ENCODE measurements at regions not wholly inside any gene's neighbourhood (a gene's known extent, or its start where the extent isn't known, plus 50 kb on each side); places are given as distances from the start of the nearest gene placed in this dataset.

- no peak for DNase-seq
Observed at GRCh38 chr13:103178986-103179943, 113.0 kb upstream of the SLC10A2 start.

DNA sequence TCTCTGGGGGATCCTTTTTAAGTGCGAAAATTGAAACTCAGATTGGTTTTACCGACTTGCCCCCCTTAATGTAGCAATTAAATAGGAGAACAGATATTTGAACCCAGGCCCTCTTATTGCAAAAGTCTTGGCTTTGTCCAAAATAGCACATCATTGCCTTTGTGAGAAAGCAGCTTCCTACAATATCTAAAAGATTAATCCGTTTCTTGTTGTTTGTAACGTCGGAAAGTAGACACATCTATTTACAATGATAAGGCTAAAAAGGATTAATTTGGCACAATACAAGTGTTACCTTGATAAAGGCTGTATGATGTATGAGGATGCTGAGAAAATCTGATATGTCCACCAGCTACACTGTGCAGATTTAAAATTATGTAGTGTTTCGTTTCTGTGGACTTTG, 108.7 kb upstream of the SLC10A2 start:
- DNase-seq: no peak

GRCh38 chr13:103168901-103169508, 102.8 kb upstream of the SLC10A2 start:
- no peak for DNase-seq

DNA sequence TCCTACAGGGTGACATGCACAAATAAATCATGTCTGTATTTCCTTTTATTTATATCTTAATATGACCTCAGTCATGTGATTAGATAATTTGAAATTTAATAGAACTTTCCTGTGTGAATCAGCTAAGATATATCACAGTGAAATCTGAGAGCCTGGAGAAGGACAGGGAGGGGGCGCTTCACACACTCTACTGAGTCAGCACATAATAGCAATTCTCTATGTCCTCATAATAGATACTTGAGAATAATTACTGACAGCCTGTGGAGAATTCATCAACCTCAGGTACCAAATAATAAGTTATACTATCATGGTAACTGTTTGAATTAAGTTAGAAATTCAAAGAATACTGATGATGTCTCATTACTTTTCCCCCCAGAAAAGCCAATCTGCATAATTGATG, 98.0 kb upstream of the SLC10A2 start:
- DNase-seq: no peak

DNA sequence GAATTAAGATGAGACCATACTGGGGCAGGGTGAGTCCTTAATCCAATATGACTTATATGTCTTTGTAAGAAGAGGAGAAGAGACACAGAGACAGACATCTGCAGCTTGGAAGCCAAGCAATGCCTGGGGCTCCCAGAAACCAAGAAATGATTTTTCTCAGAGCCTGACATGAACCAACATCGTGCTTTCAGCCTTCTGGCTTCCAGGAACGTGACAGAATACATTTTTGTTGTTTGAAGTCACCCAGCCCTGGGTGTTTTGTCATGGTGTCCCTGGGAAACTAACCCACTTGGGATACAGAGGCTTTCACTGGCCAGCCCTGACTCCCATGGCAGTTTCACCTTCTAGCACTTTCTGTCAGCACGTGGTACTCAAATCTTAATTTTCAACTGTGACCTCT, 95.3 kb upstream of the SLC10A2 start:
- DNase-seq: no peak

GRCh38 chr13:103157434-103158145, 91.4 kb upstream of the SLC10A2 start:
- DNase-seq: no peak

DNA sequence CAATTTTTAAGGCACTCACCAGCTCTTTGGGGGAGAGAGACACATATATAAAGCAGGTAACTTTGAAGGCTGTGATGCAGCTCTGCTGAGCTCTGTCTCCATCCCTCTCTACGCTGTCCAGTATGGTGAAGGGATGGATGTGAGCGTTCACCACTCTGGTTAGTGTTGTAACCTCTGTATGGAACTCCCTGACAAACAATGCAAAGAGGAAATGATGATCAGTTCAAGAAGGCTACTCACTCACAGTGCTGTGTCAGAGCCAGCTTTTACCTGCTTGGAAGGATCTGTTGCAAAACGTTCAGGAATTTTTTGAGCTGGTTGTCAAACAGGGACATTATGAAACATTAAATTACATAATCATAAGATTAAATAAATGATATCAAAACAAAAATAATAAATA, 90.8 kb upstream of the SLC10A2 start:
- no peak for DNase-seq

GRCh38 chr13:103156346-103156998, 90.3 kb upstream of the SLC10A2 start:
- no peak for DNase-seq

DNA sequence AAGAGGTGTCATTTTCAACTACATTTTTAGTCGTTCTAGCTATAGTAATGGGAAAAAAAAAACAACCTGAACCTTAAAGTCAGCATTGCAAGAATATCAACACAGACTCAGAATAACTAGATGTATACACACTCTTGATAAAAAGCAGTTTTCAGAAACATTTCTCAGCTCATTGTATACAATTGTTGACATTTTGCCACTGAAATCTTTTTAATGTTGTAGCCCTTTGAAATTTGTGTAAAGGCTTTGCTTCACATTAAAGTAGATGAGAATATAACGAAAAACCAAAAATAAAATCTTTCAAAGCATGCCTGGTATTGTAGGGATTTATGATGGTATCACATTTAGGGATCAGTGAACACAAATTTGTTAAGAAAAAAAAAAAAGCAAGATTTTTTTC, 87.2 kb upstream of the SLC10A2 start:
- no peak for DNase-seq

DNA sequence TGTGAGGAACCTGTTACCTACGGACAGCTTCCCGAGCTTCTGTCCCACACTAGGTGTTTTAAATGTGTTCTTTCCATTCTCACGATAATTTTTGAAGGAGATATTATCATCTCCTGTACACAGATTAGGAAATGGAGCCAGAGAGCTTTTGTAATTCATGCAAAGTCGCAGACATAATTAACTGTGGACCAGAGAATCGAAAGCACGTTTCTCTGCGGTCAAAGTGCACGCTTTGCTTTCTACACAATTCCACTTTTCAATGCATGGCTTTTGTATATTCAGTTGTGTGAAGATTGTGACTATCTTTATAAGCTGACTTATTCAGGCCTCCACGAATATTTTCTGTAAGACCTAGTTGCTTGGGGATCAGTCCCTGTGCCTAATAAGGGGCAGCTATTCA, 81.7 kb upstream of the SLC10A2 start:
- no peak for DNase-seq

DNA sequence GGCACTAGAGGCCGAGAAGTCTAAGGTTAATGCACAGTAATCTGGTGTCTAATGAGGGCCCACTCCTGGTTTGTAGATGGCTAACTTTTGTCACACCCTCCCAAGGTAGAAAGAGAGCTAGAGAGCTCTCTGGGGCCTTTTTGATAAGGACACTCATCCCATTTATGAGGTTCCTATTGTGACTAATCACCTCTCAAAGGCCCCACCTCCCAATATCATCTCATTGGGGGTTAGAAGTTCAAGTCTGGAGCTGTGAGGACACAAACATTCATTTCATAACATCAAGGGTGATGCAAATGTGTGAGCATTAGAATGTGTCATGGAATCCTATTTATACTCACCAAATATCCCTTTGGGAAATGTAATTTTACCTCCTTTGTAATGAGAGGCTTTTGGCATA, 79.2 kb upstream of the SLC10A2 start:
- DNase-seq: no peak

DNA sequence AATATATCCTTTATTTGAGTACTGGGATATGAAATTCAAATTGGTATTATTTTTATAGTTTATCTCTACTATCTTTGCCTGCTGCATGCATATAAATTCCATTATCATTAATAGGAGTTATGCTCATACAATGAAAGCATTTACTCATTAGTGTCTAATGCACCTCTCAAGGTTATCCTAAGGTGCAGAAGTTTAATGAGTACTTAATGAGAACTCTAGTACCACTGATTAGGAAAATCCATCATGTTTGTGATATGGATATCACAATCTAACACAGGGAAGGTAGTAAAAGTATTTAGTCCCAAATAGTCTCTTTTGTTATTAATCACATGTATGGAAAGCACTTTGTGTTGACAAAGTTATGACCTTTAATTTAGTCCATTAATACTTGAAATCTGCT, 77.2 kb upstream of the SLC10A2 start:
- DNase-seq: no peak

GRCh38 chr13:103142151-103142550, 75.9 kb upstream of the SLC10A2 start:
- no peak for DNase-seq

- peak; percentile 7 for DNase-seq
Observed at GRCh38 chr13:103140001-103140671, 73.9 kb upstream of the SLC10A2 start.

- no peak for DNase-seq
Observed at GRCh38 chr13:103134271-103134670, 68.1 kb upstream of the SLC10A2 start.

- no peak for DNase-seq
Observed at GRCh38 chr13:103133556-103133955, 67.3 kb upstream of the SLC10A2 start.

- no peak for DNase-seq
Observed at GRCh38 chr13:103130681-103131210, 64.5 kb upstream of the SLC10A2 start.

DNA sequence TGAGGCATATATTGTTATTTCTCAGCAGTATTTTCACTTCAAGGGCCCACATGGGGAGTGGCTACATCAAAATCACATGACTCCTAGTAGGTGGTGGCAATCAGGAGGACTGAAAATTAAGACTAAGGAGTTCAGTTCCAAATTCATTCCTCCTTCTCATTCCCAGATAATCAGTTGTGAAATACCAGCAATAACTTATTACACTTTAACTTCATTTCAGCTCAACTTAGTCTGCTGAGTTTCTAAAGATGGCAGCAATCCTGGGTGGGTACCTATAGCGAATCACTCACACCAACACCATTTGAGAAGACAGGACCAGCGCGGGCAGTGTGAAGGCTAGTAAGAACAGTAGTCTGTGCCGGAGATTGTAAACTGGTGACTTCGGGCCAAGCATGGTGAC, 63.9 kb upstream of the SLC10A2 start:
- no peak for DNase-seq

Measured in DMS53 (cell line).